ENCODE measurements at regions not wholly inside any gene's neighbourhood (a gene's known extent, or its start where the extent isn't known, plus 50 kb on each side); places are given as distances from the start of the nearest gene placed in this dataset.

DNA sequence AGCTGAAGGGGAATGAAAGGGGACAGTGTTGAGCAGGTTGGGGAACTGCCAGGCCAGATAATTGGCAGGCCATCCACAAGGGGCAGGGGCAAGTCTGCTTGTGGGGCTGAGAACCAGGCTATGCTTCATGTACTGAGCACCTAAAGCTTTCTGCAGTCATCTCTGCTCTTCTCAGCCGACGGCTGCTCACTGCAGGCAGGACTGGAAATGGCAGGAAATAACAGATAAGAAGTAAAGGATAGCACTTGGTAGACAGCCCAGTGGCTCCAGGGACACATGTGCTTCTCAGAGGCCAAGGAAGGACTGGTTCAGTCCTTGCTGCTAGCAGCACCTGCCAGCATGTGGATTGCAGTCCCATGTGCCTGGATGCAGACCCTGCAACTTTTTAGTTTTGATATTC lies 89.8 kb downstream of the CD164 start:
- ChIA-PET CTCF (interaction anchor here (1.0 to 1.3 kb wide), 2 partner anchors 11 to 104 kb away, joined by 4 read pairs; no protein-coding TSS in a partner anchor), POLR2A (no interaction called here)
- TF ChIP-seq KLF1 (tag by site-specific recombination; IDR thresholded peaks at IDR 0.05): no peak
- peak; percentile 61 for TF ChIP-seq FEZF1 (tag by site-specific recombination; IDR thresholded peaks at IDR 0.05)
- TF ChIP-seq, protein P1, sequence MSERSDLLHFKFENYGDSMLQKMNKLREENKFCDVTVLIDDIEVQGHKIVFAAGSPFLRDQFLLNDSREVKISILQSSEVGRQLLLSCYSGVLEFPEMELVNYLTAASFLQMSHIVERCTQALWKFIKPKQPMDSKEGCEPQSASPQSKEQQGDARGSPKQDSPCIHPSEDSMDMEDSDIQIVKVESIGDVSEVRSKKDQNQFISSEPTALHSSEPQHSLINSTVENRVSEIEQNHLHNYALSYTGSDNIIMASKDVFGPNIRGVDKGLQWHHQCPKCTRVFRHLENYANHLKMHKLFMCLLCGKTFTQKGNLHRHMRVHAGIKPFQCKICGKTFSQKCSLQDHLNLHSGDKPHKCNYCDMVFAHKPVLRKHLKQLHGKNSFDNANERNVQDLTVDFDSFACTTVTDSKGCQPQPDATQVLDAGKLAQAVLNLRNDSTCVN (tag by site-specific recombination; optimal IDR thresholded peaks at IDR 0.05): no peak
- no peak for TF ChIP-seq ZNF404 (tag by site-specific recombination; IDR thresholded peaks at IDR 0.05)
- TF ChIP-seq HOXD13 (CRISPR knock-in tag; IDR thresholded peaks at IDR 0.05; ENCODE audit: borderline replicate concordance): no peak
- TF ChIP-seq ZNF132 (tag by site-specific recombination; IDR thresholded peaks at IDR 0.05; ENCODE audit: borderline replicate concordance): no peak
- TF ChIP-seq, protein P2, sequence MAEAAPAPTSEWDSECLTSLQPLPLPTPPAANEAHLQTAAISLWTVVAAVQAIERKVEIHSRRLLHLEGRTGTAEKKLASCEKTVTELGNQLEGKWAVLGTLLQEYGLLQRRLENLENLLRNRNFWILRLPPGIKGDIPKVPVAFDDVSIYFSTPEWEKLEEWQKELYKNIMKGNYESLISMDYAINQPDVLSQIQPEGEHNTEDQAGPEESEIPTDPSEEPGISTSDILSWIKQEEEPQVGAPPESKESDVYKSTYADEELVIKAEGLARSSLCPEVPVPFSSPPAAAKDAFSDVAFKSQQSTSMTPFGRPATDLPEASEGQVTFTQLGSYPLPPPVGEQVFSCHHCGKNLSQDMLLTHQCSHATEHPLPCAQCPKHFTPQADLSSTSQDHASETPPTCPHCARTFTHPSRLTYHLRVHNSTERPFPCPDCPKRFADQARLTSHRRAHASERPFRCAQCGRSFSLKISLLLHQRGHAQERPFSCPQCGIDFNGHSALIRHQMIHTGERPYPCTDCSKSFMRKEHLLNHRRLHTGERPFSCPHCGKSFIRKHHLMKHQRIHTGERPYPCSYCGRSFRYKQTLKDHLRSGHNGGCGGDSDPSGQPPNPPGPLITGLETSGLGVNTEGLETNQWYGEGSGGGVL (tag by site-specific recombination; IDR thresholded peaks at IDR 0.05): no peak
- peak; percentile 28; the same call in 1 of the 2 replicates for TF ChIP-seq TRIM28 (IDR thresholded peaks at IDR 0.05; ENCODE audit: borderline replicate concordance, low read length)
- TF ChIP-seq ZNF558 (tag by site-specific recombination; IDR thresholded peaks at IDR 0.05): no peak
- TF ChIP-seq, protein P3, sequence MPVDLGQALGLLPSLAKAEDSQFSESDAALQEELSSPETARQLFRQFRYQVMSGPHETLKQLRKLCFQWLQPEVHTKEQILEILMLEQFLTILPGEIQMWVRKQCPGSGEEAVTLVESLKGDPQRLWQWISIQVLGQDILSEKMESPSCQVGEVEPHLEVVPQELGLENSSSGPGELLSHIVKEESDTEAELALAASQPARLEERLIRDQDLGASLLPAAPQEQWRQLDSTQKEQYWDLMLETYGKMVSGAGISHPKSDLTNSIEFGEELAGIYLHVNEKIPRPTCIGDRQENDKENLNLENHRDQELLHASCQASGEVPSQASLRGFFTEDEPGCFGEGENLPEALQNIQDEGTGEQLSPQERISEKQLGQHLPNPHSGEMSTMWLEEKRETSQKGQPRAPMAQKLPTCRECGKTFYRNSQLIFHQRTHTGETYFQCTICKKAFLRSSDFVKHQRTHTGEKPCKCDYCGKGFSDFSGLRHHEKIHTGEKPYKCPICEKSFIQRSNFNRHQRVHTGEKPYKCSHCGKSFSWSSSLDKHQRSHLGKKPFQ (tag by site-specific recombination; IDR thresholded peaks at IDR 0.05): no peak
- TF ChIP-seq, protein P4, sequence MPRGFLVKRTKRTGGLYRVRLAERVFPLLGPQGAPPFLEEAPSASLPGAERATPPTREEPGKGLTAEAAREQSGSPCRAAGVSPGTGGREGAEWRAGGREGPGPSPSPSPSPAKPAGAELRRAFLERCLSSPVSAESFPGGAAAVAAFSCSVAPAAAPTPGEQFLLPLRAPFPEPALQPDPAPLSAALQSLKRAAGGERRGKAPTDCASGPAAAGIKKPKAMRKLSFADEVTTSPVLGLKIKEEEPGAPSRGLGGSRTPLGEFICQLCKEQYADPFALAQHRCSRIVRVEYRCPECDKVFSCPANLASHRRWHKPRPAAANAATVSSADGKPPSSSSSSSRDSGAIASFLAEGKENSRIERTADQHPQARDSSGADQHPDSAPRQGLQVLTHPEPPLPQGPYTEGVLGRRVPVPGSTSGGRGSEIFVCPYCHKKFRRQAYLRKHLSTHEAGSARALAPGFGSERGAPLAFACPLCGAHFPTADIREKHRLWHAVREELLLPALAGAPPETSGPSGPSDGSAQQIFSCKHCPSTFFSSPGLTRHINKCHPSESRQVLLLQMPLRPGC (tag by site-specific recombination; IDR thresholded peaks at IDR 0.05): no peak
- TF ChIP-seq ZNF707 (tag by site-specific recombination; IDR thresholded peaks at IDR 0.05): no peak
- TF ChIP-seq ZNF214 (tag by site-specific recombination; IDR thresholded peaks at IDR 0.05; ENCODE audit: borderline replicate concordance): no peak
- TF ChIP-seq MZF1 (tag by site-specific recombination; IDR thresholded peaks at IDR 0.05; ENCODE audit: borderline replicate concordance): peak; percentile 39; the same call in 1 of the 2 replicates
- H3K4me1 ChIP-seq (ENCODE audit: control insufficient read depth, insufficient read depth, low read length): no peaks in the 10 kb centered on the region
- H3K27ac ChIP-seq (ENCODE audit: extremely low read depth, low read depth, low read length): no peak overlapping the region
- no peak overlapping the region for H3K4me3 ChIP-seq (ENCODE audit: low read depth, low read length)
- H3K36me3 ChIP-seq (ENCODE audit: control insufficient read depth in 2 of 2, insufficient read depth in 1 of 2, low read length in 2 of 2): peaks cover 0 to 28% of the 10 kb centered on the region in 2 experiments; a peak in 1 of 3 replicates
- H3K9me3 ChIP-seq (ENCODE audit: control insufficient read depth, insufficient read depth, low read depth, low read length): no peaks in the 10 kb centered on the region

DNA sequence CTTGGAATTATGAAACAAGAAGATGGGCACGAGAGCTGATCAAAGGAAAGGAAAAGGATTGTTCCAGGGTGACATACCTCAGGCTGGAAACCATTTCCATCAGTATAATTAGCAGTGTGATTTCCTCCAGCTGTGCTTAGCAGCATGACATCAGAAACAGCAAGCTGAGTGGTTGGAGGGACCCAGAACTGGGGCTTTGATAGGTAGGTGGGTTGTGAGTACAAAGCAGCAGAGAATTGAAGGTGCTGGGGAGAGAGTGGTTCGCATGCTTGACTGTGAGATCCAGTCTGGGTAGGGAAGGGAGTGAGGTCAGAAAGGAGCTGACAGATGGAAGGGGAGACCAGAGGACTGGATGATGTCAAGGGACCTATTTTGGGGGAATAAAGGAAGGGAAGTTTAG lies 90.4 kb downstream of the CD164 start:
- ChIA-PET POLR2A (no interaction called here), CTCF (interaction anchor here (1.0 to 1.3 kb wide), 2 partner anchors 10 to 104 kb away, joined by 4 read pairs; no protein-coding TSS in a partner anchor)
- Histone ChIP-seq H3K4me3 (ENCODE audit: low read depth, low read length) (no peak overlapping the region), H3K4me1 (ENCODE audit: control insufficient read depth, insufficient read depth, low read length) (no peaks in the 10 kb centered on the region), H3K27ac (ENCODE audit: extremely low read depth, low read depth, low read length) (no peak overlapping the region), H3K36me3 (ENCODE audit: control insufficient read depth in 2 of 2, insufficient read depth in 1 of 2, low read length in 2 of 2) (peaks cover 0 to 33% of the 10 kb centered on the region in 2 experiments; a peak in 1 of 3 replicates), H3K9me3 (ENCODE audit: control insufficient read depth, insufficient read depth, low read depth, low read length) (no peaks in the 10 kb centered on the region)
- no peak for TF ChIP-seq ZNF510 (tag by site-specific recombination; IDR thresholded peaks at IDR 0.05; ENCODE audit: insufficient replicate concordance)
- no peak for TF ChIP-seq ZSCAN23 (tag by site-specific recombination; IDR thresholded peaks at IDR 0.05)
- no peak for TF ChIP-seq ZNF302 (tag by site-specific recombination; IDR thresholded peaks at IDR 0.05; ENCODE audit: low read depth)
- TF ChIP-seq ZNF654 (tag by site-specific recombination; IDR thresholded peaks at IDR 0.05; ENCODE audit: low read depth): no peak
- TF ChIP-seq ZNF658 (tag by site-specific recombination; IDR thresholded peaks at IDR 0.05): no peak
- TF ChIP-seq, protein P5, sequence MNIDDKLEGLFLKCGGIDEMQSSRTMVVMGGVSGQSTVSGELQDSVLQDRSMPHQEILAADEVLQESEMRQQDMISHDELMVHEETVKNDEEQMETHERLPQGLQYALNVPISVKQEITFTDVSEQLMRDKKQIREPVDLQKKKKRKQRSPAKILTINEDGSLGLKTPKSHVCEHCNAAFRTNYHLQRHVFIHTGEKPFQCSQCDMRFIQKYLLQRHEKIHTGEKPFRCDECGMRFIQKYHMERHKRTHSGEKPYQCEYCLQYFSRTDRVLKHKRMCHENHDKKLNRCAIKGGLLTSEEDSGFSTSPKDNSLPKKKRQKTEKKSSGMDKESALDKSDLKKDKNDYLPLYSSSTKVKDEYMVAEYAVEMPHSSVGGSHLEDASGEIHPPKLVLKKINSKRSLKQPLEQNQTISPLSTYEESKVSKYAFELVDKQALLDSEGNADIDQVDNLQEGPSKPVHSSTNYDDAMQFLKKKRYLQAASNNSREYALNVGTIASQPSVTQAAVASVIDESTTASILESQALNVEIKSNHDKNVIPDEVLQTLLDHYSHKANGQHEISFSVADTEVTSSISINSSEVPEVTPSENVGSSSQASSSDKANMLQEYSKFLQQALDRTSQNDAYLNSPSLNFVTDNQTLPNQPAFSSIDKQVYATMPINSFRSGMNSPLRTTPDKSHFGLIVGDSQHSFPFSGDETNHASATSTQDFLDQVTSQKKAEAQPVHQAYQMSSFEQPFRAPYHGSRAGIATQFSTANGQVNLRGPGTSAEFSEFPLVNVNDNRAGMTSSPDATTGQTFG (tag by site-specific recombination; IDR thresholded peaks at IDR 0.05; ENCODE audit: borderline replicate concordance): no peak
- no peak for TF ChIP-seq ZNF707 (tag by site-specific recombination; IDR thresholded peaks at IDR 0.05)
- no peak for TF ChIP-seq ZBTB8A (tag by site-specific recombination; IDR thresholded peaks at IDR 0.05)
- TF ChIP-seq, protein P6, sequence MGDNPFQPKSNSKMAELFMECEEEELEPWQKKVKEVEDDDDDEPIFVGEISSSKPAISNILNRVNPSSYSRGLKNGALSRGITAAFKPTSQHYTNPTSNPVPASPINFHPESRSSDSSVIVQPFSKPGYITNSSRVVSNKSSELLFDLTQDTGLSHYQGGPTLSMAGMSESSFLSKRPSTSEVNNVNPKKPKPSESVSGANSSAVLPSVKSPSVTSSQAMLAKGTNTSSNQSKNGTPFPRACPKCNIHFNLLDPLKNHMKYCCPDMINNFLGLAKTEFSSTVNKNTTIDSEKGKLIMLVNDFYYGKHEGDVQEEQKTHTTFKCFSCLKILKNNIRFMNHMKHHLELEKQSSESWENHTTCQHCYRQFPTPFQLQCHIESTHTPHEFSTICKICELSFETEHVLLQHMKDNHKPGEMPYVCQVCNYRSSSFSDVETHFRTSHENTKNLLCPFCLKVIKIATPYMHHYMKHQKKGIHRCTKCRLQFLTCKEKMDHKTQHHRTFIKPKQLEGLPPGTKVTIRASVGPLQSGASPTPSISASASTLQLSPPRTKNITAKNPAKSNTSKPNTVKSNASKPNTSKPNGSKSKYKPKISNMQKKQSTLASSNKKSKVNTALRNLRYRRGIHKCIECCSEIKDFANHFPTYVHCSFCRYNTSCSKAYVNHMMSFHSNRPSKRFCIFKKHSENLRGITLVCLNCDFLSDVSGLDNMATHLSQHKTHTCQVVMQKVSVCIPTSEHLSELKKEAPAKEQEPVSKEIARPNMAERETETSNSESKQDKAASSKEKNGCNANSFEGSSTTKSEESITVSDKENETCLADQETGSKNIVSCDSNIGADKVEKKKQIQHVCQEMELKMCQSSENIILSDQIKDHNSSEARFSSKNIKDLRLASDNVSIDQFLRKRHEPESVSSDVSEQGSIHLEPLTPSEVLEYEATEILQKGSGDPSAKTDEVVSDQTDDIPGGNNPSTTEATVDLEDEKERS (tag by site-specific recombination; IDR thresholded peaks at IDR 0.05): no peak
- TF ChIP-seq ZFP41 (tag by site-specific recombination; IDR thresholded peaks at IDR 0.05; ENCODE audit: borderline replicate concordance): no peak
